ENCODE measurements at regions not wholly inside any gene's neighbourhood (a gene's known extent, or its start where the extent isn't known, plus 50 kb on each side); places are given as distances from the start of the nearest gene placed in this dataset.

- ChIA-PET CTCF (ENCODE audit: unreplicated experiment) (no interaction called here), POLR2A (no interaction called here)
- no peak for DNase-seq (ENCODE audit: low spot score)
- Histone ChIP-seq H2AFZ (ENCODE audit: low read length) (no peak overlapping the region), H3K9me3 (ENCODE audit: low read length) (no peaks in the 10 kb centered on the region), H3K9me2 (ENCODE audit: insufficient read depth, low read length) (no peaks in the 10 kb centered on the region), H3K4me3 (ENCODE audit: low read depth, low read length, poor library complexity, severe bottlenecking) (no peak overlapping the region), H3K4me2 (ENCODE audit: low read length) (no peak overlapping the region), H3K4me1 (ENCODE audit: insufficient read depth, low read length, poor library complexity, severe bottlenecking) (no peaks in the 10 kb centered on the region), H3K36me3 (ENCODE audit: insufficient read depth, low read length) (no peaks in the 10 kb centered on the region), H3K79me2 (ENCODE audit: insufficient read depth, low read depth, low read length) (no peaks in the 10 kb centered on the region), H3K27ac (ENCODE audit: low read depth, low read length, poor library complexity, severe bottlenecking) (no peak overlapping the region), H4K20me1 (ENCODE audit: insufficient read depth, low read length) (no peaks in the 10 kb centered on the region)
- no TSS peak for BruUV-seq (replicated peaks)
- intact Hi-C loops (cut with micrococcal nuclease; ENCODE audit: unreplicated experiment), result no loop called here
- TF ChIP-seq EZH2phosphoT487 (IDR thresholded peaks at IDR 0.05; ENCODE audit: borderline replicate concordance, low read depth, low read length), result no peak
- TF ChIP-seq, protein P1, sequence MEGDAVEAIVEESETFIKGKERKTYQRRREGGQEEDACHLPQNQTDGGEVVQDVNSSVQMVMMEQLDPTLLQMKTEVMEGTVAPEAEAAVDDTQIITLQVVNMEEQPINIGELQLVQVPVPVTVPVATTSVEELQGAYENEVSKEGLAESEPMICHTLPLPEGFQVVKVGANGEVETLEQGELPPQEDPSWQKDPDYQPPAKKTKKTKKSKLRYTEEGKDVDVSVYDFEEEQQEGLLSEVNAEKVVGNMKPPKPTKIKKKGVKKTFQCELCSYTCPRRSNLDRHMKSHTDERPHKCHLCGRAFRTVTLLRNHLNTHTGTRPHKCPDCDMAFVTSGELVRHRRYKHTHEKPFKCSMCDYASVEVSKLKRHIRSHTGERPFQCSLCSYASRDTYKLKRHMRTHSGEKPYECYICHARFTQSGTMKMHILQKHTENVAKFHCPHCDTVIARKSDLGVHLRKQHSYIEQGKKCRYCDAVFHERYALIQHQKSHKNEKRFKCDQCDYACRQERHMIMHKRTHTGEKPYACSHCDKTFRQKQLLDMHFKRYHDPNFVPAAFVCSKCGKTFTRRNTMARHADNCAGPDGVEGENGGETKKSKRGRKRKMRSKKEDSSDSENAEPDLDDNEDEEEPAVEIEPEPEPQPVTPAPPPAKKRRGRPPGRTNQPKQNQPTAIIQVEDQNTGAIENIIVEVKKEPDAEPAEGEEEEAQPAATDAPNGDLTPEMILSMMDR (conservative IDR thresholded peaks at IDR 0.05; ENCODE audit: low read length), result no peak
Measured at GRCh38 chr1:209155546-209155945, 428.0 kb upstream of the CAMK1G start.

DNA sequence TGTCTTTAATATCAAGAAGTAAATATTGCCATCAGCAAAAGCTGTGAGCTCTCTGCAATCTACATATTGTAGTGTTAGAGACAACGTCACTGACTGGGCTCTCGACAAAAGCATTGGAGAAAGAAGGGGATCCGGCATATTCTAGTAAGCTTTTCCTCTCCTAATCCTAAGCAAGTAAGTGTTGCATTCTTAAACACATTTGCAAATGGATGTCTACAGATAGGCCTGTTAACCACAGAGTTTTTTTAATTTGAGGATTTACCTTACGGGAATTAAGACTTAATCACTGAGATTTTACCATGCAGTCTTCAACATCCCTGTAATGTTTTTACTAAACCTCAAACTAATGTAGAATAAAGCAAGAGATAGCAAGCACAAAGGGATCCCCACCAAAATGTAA, 426.5 kb upstream of the CAMK1G start:
- Histone ChIP-seq H3K79me2 (ENCODE audit: insufficient read depth, low read depth, low read length) (no peaks in the 10 kb centered on the region), H3K36me3 (ENCODE audit: insufficient read depth, low read length) (no peaks in the 10 kb centered on the region), H4K20me1 (ENCODE audit: insufficient read depth, low read length) (no peaks in the 10 kb centered on the region), H3K4me3 (ENCODE audit: low read depth, low read length, poor library complexity, severe bottlenecking) (no peak overlapping the region), H3K4me2 (ENCODE audit: low read length) (no peak overlapping the region), H3K4me1 (ENCODE audit: insufficient read depth, low read length, poor library complexity, severe bottlenecking) (no peaks in the 10 kb centered on the region), H3K9me3 (ENCODE audit: low read length) (no peaks in the 10 kb centered on the region), H2AFZ (ENCODE audit: low read length) (no peak overlapping the region), H3K9me2 (ENCODE audit: insufficient read depth, low read length) (no peaks in the 10 kb centered on the region), H3K27ac (ENCODE audit: low read depth, low read length, poor library complexity, severe bottlenecking) (no peak overlapping the region)
- TF ChIP-seq, protein P1 (conservative IDR thresholded peaks at IDR 0.05; ENCODE audit: low read length), result no peak
- no peak for TF ChIP-seq EZH2phosphoT487 (IDR thresholded peaks at IDR 0.05; ENCODE audit: borderline replicate concordance, low read depth, low read length)
- ChIA-PET POLR2A (interaction anchor here (0.7 kb wide), 1 partner anchor 35 kb away, joined by 3 read pairs; no protein-coding TSS in a partner anchor), CTCF (ENCODE audit: unreplicated experiment) (no interaction called here)
- intact Hi-C loops (cut with micrococcal nuclease; ENCODE audit: unreplicated experiment), result no loop called here
- BruUV-seq (replicated peaks), result no TSS peak
- DNase-seq (ENCODE audit: low spot score), result no peak

- Histone ChIP-seq H3K9me2 (ENCODE audit: insufficient read depth, low read length) (no peaks in the 10 kb centered on the region), H3K4me1 (ENCODE audit: insufficient read depth, low read length, poor library complexity, severe bottlenecking) (no peaks in the 10 kb centered on the region), H3K36me3 (ENCODE audit: insufficient read depth, low read length) (no peaks in the 10 kb centered on the region), H3K4me2 (ENCODE audit: low read length) (no peak overlapping the region), H2AFZ (ENCODE audit: low read length) (no peak overlapping the region), H3K4me3 (ENCODE audit: low read depth, low read length, poor library complexity, severe bottlenecking) (no peak overlapping the region), H4K20me1 (ENCODE audit: insufficient read depth, low read length) (no peaks in the 10 kb centered on the region), H3K79me2 (ENCODE audit: insufficient read depth, low read depth, low read length) (no peaks in the 10 kb centered on the region), H3K27ac (ENCODE audit: low read depth, low read length, poor library complexity, severe bottlenecking) (no peak overlapping the region), H3K9me3 (ENCODE audit: low read length) (no peaks in the 10 kb centered on the region)
- TF ChIP-seq, protein P1 (conservative IDR thresholded peaks at IDR 0.05; ENCODE audit: low read length), result no peak
- no peak for TF ChIP-seq EZH2phosphoT487 (IDR thresholded peaks at IDR 0.05; ENCODE audit: borderline replicate concordance, low read depth, low read length)
- POLR2A ChIA-PET, result no interaction called here
- CTCF ChIA-PET (ENCODE audit: unreplicated experiment), result no interaction called here
- no TSS peak for BruUV-seq (replicated peaks)
- intact Hi-C loops (cut with micrococcal nuclease; ENCODE audit: unreplicated experiment), result no loop called here
- no peak for DNase-seq (ENCODE audit: low spot score)
Measured at GRCh38 chr1:209157546-209158249, 425.8 kb upstream of the CAMK1G start.
